VCaP (cell line): ENCODE measurements at regions not wholly inside any gene's neighbourhood (a gene's known extent, or its start where the extent isn't known, plus 50 kb on each side); places are given as distances from the start of the nearest gene placed in this dataset.

ENCODE experiments used
- H3K27ac ChIP-seq: fragments of 450-650 bp; 2 replicates; pipeline ENCODE4 v1.5.1; 2017
- TF ChIP-seq, protein P1 (sequence below): fragments of 450-650 bp; conservative IDR thresholded peaks from 2 replicates; pipeline ENCODE4 v1.5.1; 2017; ENCODE audit warnings: mild to moderate bottlenecking, moderate library complexity

GRCh38 chr5:169435506-169436229, 134.7 kb upstream of the SLIT3 start:
- TF ChIP-seq, protein P1, sequence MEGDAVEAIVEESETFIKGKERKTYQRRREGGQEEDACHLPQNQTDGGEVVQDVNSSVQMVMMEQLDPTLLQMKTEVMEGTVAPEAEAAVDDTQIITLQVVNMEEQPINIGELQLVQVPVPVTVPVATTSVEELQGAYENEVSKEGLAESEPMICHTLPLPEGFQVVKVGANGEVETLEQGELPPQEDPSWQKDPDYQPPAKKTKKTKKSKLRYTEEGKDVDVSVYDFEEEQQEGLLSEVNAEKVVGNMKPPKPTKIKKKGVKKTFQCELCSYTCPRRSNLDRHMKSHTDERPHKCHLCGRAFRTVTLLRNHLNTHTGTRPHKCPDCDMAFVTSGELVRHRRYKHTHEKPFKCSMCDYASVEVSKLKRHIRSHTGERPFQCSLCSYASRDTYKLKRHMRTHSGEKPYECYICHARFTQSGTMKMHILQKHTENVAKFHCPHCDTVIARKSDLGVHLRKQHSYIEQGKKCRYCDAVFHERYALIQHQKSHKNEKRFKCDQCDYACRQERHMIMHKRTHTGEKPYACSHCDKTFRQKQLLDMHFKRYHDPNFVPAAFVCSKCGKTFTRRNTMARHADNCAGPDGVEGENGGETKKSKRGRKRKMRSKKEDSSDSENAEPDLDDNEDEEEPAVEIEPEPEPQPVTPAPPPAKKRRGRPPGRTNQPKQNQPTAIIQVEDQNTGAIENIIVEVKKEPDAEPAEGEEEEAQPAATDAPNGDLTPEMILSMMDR = no peak

DNA sequence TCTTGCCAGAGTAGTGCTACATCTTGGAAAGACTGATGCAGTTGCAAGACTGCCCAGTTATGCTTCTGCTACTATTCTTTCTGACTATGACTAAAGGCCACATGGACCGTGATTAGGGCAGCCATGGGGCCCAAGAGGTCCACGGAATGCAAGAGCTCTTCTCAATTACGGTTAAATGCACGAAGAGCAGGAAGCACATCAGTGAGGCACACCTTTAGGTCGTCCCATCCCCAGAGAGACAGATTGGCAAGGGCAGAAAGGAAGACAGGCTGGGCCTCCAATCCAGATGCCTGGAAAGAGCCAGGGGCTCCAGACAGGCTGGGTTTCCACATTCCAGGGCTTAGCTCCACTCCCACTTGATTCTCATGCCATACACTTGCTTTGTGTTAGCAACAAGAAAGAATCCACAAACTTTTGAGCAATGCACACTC, 132.3 kb upstream of the SLIT3 start:
- TF ChIP-seq, protein P1 = no peak
- H3K27ac ChIP-seq = no peak overlapping the region

More at GRCh38 chr5:169435506-169436229, 134.7 kb upstream of the SLIT3 start:
- H3K27ac ChIP-seq = no peak overlapping the region

GRCh38 chr5:169431386-169431785, 130.4 kb upstream of the SLIT3 start:
- TF ChIP-seq, protein P1 = no peak
- H3K27ac ChIP-seq = no peak overlapping the region

- TF ChIP-seq, protein P1 = no peak
- no peak overlapping the region for H3K27ac ChIP-seq
Measured at GRCh38 chr5:169430671-169431070, 129.7 kb upstream of the SLIT3 start.

DNA sequence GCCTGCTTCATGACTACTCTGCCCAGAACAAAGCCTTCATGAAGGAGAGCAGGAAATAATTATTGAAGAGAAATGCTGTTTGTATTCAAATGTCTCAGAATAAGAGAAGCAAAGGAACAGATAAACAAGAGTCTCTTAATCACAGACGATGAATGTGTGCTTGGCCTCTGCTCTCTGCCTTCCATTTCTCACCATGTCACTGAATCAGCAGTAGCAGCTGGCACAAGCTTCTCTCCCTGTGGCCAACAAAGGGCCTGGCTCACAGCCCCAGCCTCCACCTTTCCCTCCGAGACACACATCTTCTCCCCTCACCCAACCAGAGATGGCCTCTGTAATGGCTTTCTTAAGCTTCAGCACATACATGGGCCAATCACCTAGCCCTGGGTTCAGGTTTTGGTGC, 128.1 kb upstream of the SLIT3 start:
- no peak overlapping the region for H3K27ac ChIP-seq
- TF ChIP-seq, protein P1 = no peak

DNA sequence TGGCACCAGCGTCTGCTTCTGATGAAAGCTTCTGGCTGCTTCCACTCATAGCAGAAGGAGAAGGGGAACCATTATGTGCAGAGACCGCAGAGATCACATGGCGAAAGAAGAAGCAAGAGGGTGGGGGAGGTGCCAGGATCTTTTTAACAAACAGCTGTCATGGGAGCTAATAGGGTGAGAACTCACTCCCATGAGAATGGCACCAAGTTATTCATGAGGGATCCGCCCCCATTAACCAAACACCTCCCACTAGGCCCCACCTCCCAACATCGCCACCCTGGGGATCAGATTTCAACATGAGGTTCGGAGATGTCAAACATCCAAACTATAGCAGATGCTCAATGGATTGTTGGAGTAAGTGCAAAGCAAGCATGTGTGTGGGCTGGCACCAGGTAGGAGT, 125.8 kb upstream of the SLIT3 start:
- TF ChIP-seq, protein P1 = no peak
- H3K27ac ChIP-seq = no peak overlapping the region

DNA sequence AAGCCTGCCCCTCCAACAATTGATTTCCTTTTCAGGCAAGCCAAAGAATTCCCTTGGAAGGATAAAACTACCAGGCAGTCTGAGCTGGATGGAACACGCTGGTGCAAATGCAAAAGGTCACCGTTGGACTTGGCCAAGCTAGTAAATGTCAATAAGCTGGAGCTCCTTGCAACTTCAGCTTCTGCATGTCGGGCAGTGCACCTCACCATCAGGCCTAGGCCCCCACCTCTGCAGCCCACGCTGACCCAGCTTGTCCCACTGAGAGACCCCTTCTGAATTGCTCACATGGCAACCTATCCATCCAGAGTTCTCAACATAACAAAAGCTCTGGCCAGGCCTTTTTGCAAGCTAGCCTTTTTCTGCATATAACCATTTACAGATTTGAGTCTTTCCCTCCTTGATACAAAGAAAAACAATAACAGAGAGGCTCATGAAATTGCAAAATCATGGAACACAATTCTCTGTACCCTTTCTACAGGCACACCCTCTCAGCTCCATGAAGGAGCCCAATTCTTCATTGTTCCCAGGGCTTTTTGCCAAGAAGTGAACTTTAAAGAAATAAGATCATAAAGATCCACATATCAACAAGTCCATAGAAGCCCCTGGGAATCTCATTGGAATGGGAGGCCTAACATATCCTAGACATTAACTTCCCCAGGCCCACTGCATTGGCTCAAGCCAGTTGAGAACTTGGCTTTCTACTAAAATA, 123.9 kb upstream of the SLIT3 start:
- TF ChIP-seq, protein P1 = no peak
- H3K27ac ChIP-seq = no peak overlapping the region
